ENCODE measurements at regions not wholly inside any gene's neighbourhood (a gene's known extent, or its start where the extent isn't known, plus 50 kb on each side); places are given as distances from the start of the nearest gene placed in this dataset.
"Not testable (repeated sequence)": the region's sequence is repeated elsewhere in the genome, so short reads cannot be mapped to it uniquely, and the experiment has no call there.

- no peak for TF ChIP-seq CTCF (IDR thresholded peaks at IDR 0.05; ENCODE audit: insufficient read depth, low read depth, low read length, missing control alignments)
- H3K4me3 ChIP-seq (ENCODE audit: low read depth, low read length) = no peak overlapping the region
- no peak for DNase-seq (ENCODE audit: low read depth)
These were observed 227.9 kb upstream of the CHD1 start for GRCh38 chr5:99156688-99157087.

- DNase-seq (ENCODE audit: low read depth); H3K4me3 ChIP-seq (ENCODE audit: low read depth, low read length): not testable (repeated sequence)
These were observed 214.5 kb upstream of the CHD1 start for GRCh38 chr5:99143283-99143795.

- no peak for DNase-seq (ENCODE audit: low read depth)
- TF ChIP-seq CTCF (IDR thresholded peaks at IDR 0.05; ENCODE audit: insufficient read depth, low read depth, low read length, missing control alignments) = no peak
- no peak overlapping the region for H3K4me3 ChIP-seq (ENCODE audit: low read depth, low read length)
These were observed 212.8 kb upstream of the CHD1 start for GRCh38 chr5:99141534-99142128.

- no peak overlapping the region for H3K4me3 ChIP-seq (ENCODE audit: low read depth, low read length)
- no peak for DNase-seq (ENCODE audit: low read depth)
- no peak for TF ChIP-seq CTCF (IDR thresholded peaks at IDR 0.05; ENCODE audit: insufficient read depth, low read depth, low read length, missing control alignments)
These were observed 210.1 kb upstream of the CHD1 start for GRCh38 chr5:99138911-99139310.

- no peak for DNase-seq (ENCODE audit: low read depth)
- no peak overlapping the region for H3K4me3 ChIP-seq (ENCODE audit: low read depth, low read length)
- TF ChIP-seq CTCF (IDR thresholded peaks at IDR 0.05; ENCODE audit: insufficient read depth, low read depth, low read length, missing control alignments) = no peak
These were observed 205.1 kb upstream of the CHD1 start for GRCh38 chr5:99133921-99134320.

GRCh38 chr5:99129768-99130501, 201.1 kb upstream of the CHD1 start:
- no peak overlapping the region for H3K4me3 ChIP-seq (ENCODE audit: low read depth, low read length)
- no peak for TF ChIP-seq CTCF (IDR thresholded peaks at IDR 0.05; ENCODE audit: insufficient read depth, low read depth, low read length, missing control alignments)
- no peak for DNase-seq (ENCODE audit: low read depth)

- TF ChIP-seq CTCF (IDR thresholded peaks at IDR 0.05; ENCODE audit: insufficient read depth, low read depth, low read length, missing control alignments) = no peak
- H3K4me3 ChIP-seq (ENCODE audit: low read depth, low read length) = no peak overlapping the region
- no peak for DNase-seq (ENCODE audit: low read depth)
These were observed 194.2 kb upstream of the CHD1 start for GRCh38 chr5:99122976-99123375.
